A549 (cell line): ENCODE measurements at regions not wholly inside any gene's neighbourhood (a gene's known extent, or its start where the extent isn't known, plus 50 kb on each side); places are given as distances from the start of the nearest gene placed in this dataset.
"Not testable (repeated sequence)": the region's sequence is repeated elsewhere in the genome, so short reads cannot be mapped to it uniquely, and the experiment has no call there.

Source experiments
- ATAC-seq, 2 experiments: fragments of 200-7000 bp in 1 of 2; fragments of >200 bp in 1 of 2; cut with Nextera tagmentation in 1 of 2; cut with Tn5 transposase in 1 of 2; 3 replicates each; pipeline versions ENCODE4 v1.8.0 to v1.9.1; 2018 to 2020; ENCODE audit warnings: mild to moderate bottlenecking in 1 of 2, moderate library complexity in 1 of 2
- CTCF ChIA-PET: fragments of 300-600 bp; sonication (Branson Sonifier 250); formaldehyde crosslinking; extraction: SDS; loops from one replicate; lab custom pipeline; 2021; ENCODE audit warnings: antibody characterized with exemption, inconsistent platforms; lab: Yijun Ruan, JAX
- POLR2A ChIA-PET: fragments of 350-600 bp; formaldehyde crosslinking; extraction: SDS; loops from one replicate; lab custom pipeline; 2021; ENCODE audit warnings: antibody characterized with exemption, inconsistent platforms; lab: Yijun Ruan, JAX
- DNase-seq, 2 experiments: peaks; one replicate each; pipeline versions ENCODE4 v3.0.0 to v3.0.0-alpha.2; 2011 to 2016; ENCODE audit warnings: low read depth in 1 of 2, low spot score in 1 of 2
- FAIRE-seq: peaks from 2 replicates; lab custom pipeline; 2011; peaks lifted over from hg19 to GRCh38; lab: Jason Lieb, UNC
- H3K27ac ChIP-seq, 2 experiments: fragments of >200 bp; sonication (Bioruptor Twin); formaldehyde crosslinking; 3 replicates each; pipeline ENCODE4 v1.5.1; 2016 to 2017
- H3K4me1 ChIP-seq: fragments of >200 bp; sonication (Bioruptor Twin); formaldehyde crosslinking; 3 replicates; pipeline ENCODE4 v1.6.1; 2016
- H3K4me2 ChIP-seq: fragments of >200 bp; sonication (Bioruptor Twin); formaldehyde crosslinking; 3 replicates; pipeline ENCODE4 v1.6.1; 2016
- H3K4me3 ChIP-seq: fragments of >200 bp; sonication (Bioruptor Twin); formaldehyde crosslinking; 3 replicates; pipeline ENCODE4 v1.5.1; 2016
- H3K9me3 ChIP-seq: fragments of >200 bp; sonication (Bioruptor Twin); formaldehyde crosslinking; 3 replicates; pipeline ENCODE4 v1.6.1; 2016
- BCL3 ChIP-seq: fragments of >200 bp; sonication (Bioruptor Twin); formaldehyde crosslinking; IDR thresholded peaks from 3 replicates; pipeline ENCODE4 v1.6.1; 2016
- CBX2 ChIP-seq: fragments of 200-600 bp; sonication (generic); IDR thresholded peaks from 2 replicates; pipeline ENCODE4 v1.6.1; 2016; ENCODE audit warnings: low read depth, mild to moderate bottlenecking, borderline replicate concordance
- CBX8 ChIP-seq: fragments of 200-600 bp; sonication (generic); IDR thresholded peaks from 2 replicates; pipeline ENCODE4 v1.6.1; 2016
- CHD2 ChIP-seq: fragments of 150-350 bp; IDR thresholded peaks from 2 replicates; pipeline ENCODE4 v1.6.1; 2014; ENCODE audit warnings: low read length; ENCODE audit not compliant: partially characterized antibody
- EP300 ChIP-seq, 2 experiments: fragments of >200 bp; sonication (Bioruptor Twin); formaldehyde crosslinking; IDR thresholded peaks; 2 replicates in 1 of 2; 3 replicates in 1 of 2; pipeline ENCODE4 v1.6.1; 2016 to 2017
- FOSB ChIP-seq: fragments of 250-450 bp; sonication (Bioruptor Pico); IDR thresholded peaks from 2 replicates; pipeline ENCODE4 v1.5.0; 2020; ENCODE audit warnings: mild to moderate bottlenecking, moderate library complexity
- GATA3 ChIP-seq: IDR thresholded peaks from 2 replicates; pipeline ENCODE4 v1.6.1; 2012; ENCODE audit warnings: borderline replicate concordance
- HDAC2 ChIP-seq: fragments of 200-600 bp; sonication (generic); IDR thresholded peaks from 2 replicates; pipeline ENCODE4 v1.6.1; 2016
- HES2 ChIP-seq: fragments of >200 bp; sonication (Bioruptor Twin); formaldehyde crosslinking; IDR thresholded peaks from 2 replicates; pipeline ENCODE4 v1.6.1; 2016
- HOXA7 ChIP-seq: fragments of 250-450 bp; sonication (Bioruptor Pico); IDR thresholded peaks from 2 replicates; pipeline ENCODE4 v1.5.0; 2020; ENCODE audit warnings: mild to moderate bottlenecking, moderate library complexity
- POLR2A ChIP-seq: IDR thresholded peaks from 2 replicates; pipeline ENCODE4 v1.6.1; 2012; ENCODE audit warnings: mild to moderate bottlenecking, low read length
- POLR2AphosphoS2 ChIP-seq: conservative IDR thresholded peaks from 2 replicates; pipeline ENCODE4 v1.6.1; 2012; ENCODE audit warnings: low read length, improper control_type of control experiment, inconsistent platforms
- RAD21 ChIP-seq, 2 experiments: fragments of >200 bp in 1 of 2; sonication (Bioruptor Twin) in 1 of 2; formaldehyde crosslinking in 1 of 2; IDR thresholded peaks in 1 of 2; conservative IDR thresholded peaks in 1 of 2; 2 replicates in 1 of 2; 3 replicates in 1 of 2; pipeline ENCODE4 v1.6.1; 2012 to 2018; ENCODE audit warnings: inconsistent platforms in 1 of 2
- RNF2 ChIP-seq: fragments of 200-600 bp; sonication (generic); IDR thresholded peaks from 2 replicates; pipeline ENCODE4 v1.6.1; 2016; ENCODE audit warnings: low read depth, mild to moderate bottlenecking, antibody characterized with exemption, moderate library complexity, borderline replicate concordance
- SMC3 ChIP-seq: fragments of >200 bp; sonication (Bioruptor Twin); formaldehyde crosslinking; IDR thresholded peaks from 3 replicates; pipeline ENCODE4 v1.6.1; 2018; ENCODE audit warnings: inconsistent platforms
- TFCP2L1 ChIP-seq: fragments of 250-450 bp; sonication (Bioruptor Pico); IDR thresholded peaks from 2 replicates; pipeline ENCODE4 v1.5.0; 2021; ENCODE audit warnings: mild to moderate bottlenecking
- USF2 ChIP-seq: fragments of 450-650 bp; IDR thresholded peaks from 2 replicates; pipeline ENCODE4 v1.6.1; 2014; ENCODE audit warnings: antibody characterized with exemption
- ZC3H11A ChIP-seq: fragments of 450-650 bp; IDR thresholded peaks from 2 replicates; pipeline ENCODE4 v1.6.1; 2014; ENCODE audit warnings: antibody characterized with exemption, mild to moderate bottlenecking
- WGBS: methylation state at CpG from one replicate; pipeline ENCODE4 v1.1.6; 2017; ENCODE audit errors: missing lambda C conversion rate; 5-methylcytosine and 5-hydroxymethylcytosine counted together
- TF ChIP-seq, protein P1 (sequence below): fragments of 150-350 bp; IDR thresholded peaks from 2 replicates; pipeline ENCODE4 v1.6.1; 2014; ENCODE audit warnings: low read depth, mild to moderate bottlenecking, low read length
- TF ChIP-seq, protein P2 (sequence below): fragments of >200 bp; sonication (Bioruptor Twin); formaldehyde crosslinking; IDR thresholded peaks from 3 replicates; pipeline ENCODE4 v1.5.1; 2016

DNA sequence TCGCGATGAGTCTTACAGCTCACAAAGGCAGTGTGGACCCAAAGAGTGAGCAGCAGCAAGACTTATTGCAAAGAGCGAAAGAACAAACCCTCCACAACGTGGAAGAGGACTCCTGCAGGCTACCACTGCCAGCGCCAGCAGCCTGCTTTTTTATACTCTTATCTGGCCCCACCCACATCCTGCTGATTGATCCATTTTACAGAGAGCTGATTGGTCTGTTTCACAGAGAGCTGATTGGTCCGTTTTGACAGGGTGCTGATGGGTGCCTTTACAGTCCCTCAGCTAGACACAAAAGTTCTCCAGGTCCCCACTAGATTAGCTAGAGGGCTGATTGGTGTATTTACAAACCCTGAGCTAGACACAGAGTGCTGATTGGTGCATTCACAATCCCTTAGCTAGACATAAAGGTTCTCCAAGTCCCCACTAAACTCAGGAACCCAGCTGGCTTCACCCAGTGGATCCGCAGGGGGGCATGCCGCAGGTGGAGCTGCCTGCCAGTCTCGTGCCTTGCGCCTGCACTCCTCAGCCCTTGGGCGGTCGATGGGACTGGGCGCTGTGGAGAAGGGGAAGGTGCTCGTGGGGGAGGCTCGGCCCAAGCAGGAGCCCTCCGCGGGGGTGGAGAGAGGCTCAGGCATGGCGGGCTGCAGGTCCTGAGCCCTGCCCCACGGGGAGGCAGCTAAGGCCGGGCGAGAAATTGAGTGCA lies 75.7 kb downstream of the QDPR start:
- CTCF ChIA-PET, result interaction anchor here (1.3 kb wide), 1 partner anchor 11 kb away, joined by 5 read pairs; no protein-coding TSS in a partner anchor
- DNase-seq, ATAC-seq, H3K4me1 ChIP-seq, POLR2A ChIA-PET, H3K9me3 ChIP-seq, H3K27ac ChIP-seq, H3K4me3 ChIP-seq, FAIRE-seq, H3K4me2 ChIP-seq: not testable (repeated sequence)
- 41% methylated on average over 7 of the region's 21 CpGs for WGBS

- no peak for ATAC-seq
- ChIA-PET CTCF (no interaction called here), POLR2A (no interaction called here)
- no peak for DNase-seq
- WGBS, result 38% methylated on average over 5 of the region's 5 CpGs
- Histone ChIP-seq H3K4me1 (no peaks in the 10 kb centered on the region), H3K4me3 (no peak overlapping the region), H3K4me2 (no peak overlapping the region), H3K27ac (no peak overlapping the region), H3K9me3 (no peaks in the 10 kb centered on the region)
- FAIRE-seq, result no peak
- TF ChIP-seq, protein P1, sequence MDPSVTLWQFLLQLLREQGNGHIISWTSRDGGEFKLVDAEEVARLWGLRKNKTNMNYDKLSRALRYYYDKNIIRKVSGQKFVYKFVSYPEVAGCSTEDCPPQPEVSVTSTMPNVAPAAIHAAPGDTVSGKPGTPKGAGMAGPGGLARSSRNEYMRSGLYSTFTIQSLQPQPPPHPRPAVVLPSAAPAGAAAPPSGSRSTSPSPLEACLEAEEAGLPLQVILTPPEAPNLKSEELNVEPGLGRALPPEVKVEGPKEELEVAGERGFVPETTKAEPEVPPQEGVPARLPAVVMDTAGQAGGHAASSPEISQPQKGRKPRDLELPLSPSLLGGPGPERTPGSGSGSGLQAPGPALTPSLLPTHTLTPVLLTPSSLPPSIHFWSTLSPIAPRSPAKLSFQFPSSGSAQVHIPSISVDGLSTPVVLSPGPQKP, result no peak
- TF ChIP-seq GATA3, result no peak
- TF ChIP-seq ZC3H11A, result no peak
- TF ChIP-seq CBX2, result no peak
- TF ChIP-seq EP300 (IDR thresholded peaks at IDR 0.05), result no peak
- no peak for TF ChIP-seq HES2
- no peak for TF ChIP-seq BCL3
- TF ChIP-seq HOXA7, result no peak
- TF ChIP-seq CHD2, result no peak
- TF ChIP-seq CBX8, result no peak
- TF ChIP-seq RNF2, result no peak
- TF ChIP-seq RAD21 (conservative IDR thresholded peaks at IDR 0.05 in 1 of 2, IDR thresholded peaks at IDR 0.05 in 1 of 2), result no peak
- TF ChIP-seq HDAC2, result no peak
- no peak for TF ChIP-seq POLR2A
- no peak for TF ChIP-seq POLR2AphosphoS2
- TF ChIP-seq SMC3, result no peak
- TF ChIP-seq TFCP2L1 (CRISPR knock-in tag), result no peak
- TF ChIP-seq USF2, result no peak
- TF ChIP-seq FOSB (CRISPR knock-in tag), result no peak
Measured at GRCh38 chr4:17433827-17434226, 78.1 kb downstream of the QDPR start.

DNA sequence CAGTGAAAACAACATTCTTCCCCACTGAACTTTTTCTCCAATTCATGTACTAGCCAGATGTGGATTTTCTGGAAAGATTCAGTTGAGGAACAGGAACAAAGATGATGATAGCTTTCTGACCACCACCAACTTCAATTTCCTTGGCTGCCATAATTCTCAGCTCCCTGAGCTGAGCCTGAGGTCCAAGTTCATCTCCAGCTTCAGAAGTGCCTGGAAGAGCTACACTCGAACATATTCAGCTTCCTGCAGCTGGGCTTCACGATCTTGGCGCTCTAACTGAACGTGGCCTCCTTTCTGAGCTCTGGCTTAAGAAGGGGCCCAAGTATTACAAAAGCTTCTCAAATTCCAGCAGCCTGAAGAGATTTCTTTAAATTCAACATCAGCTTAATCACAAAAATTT lies 83.9 kb downstream of the QDPR start:
- 27% methylated on average over 4 of the region's 4 CpGs for WGBS
- CTCF ChIA-PET, result interaction anchor here (1.8 kb wide), 1 partner anchor 20 kb away, joined by 5 read pairs; no protein-coding TSS in a partner anchor
- TF ChIP-seq GATA3, result no peak
- TF ChIP-seq BCL3, result no peak
- TF ChIP-seq HES2, result no peak
- TF ChIP-seq POLR2AphosphoS2, result no peak
- TF ChIP-seq, protein P2, sequence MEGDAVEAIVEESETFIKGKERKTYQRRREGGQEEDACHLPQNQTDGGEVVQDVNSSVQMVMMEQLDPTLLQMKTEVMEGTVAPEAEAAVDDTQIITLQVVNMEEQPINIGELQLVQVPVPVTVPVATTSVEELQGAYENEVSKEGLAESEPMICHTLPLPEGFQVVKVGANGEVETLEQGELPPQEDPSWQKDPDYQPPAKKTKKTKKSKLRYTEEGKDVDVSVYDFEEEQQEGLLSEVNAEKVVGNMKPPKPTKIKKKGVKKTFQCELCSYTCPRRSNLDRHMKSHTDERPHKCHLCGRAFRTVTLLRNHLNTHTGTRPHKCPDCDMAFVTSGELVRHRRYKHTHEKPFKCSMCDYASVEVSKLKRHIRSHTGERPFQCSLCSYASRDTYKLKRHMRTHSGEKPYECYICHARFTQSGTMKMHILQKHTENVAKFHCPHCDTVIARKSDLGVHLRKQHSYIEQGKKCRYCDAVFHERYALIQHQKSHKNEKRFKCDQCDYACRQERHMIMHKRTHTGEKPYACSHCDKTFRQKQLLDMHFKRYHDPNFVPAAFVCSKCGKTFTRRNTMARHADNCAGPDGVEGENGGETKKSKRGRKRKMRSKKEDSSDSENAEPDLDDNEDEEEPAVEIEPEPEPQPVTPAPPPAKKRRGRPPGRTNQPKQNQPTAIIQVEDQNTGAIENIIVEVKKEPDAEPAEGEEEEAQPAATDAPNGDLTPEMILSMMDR, result no peak
- TF ChIP-seq, all 56 proteins: peak for 0

More for the DNA sequence above, 83.9 kb downstream of the QDPR start:
- Histone ChIP-seq H3K27ac (no peak overlapping the region), H3K4me1 (no peaks in the 10 kb centered on the region), H3K9me3 (no peaks in the 10 kb centered on the region), H3K4me2 (no peak overlapping the region), H3K4me3 (no peak overlapping the region)
- ATAC-seq, result no peak
- FAIRE-seq, result no peak
- DNase-seq, result no peak
- POLR2A ChIA-PET, result no interaction called here
